IPS-18a (cell line): ENCODE measurements at regions not wholly inside any gene's neighbourhood (a gene's known extent, or its start where the extent isn't known, plus 50 kb on each side); places are given as distances from the start of the nearest gene placed in this dataset.

Experiments used
- H3K27ac ChIP-seq: one replicate; pipeline ENCODE4 v1.5.1; 2013; ENCODE audit warnings: low read length
- H3K27me3 ChIP-seq: one replicate; pipeline ENCODE4 v1.6.1; 2013; ENCODE audit warnings: mild to moderate bottlenecking, low read length; ENCODE audit not compliant: control insufficient read depth, insufficient read depth
- H3K36me3 ChIP-seq: one replicate; pipeline ENCODE4 v1.6.1; 2013; ENCODE audit warnings: low read depth, low read length; ENCODE audit not compliant: control insufficient read depth
- H3K4me1 ChIP-seq: one replicate; pipeline ENCODE4 v1.6.1; 2013; ENCODE audit warnings: low read depth, low read length; ENCODE audit not compliant: control insufficient read depth
- H3K4me3 ChIP-seq: one replicate; pipeline ENCODE4 v1.5.1; 2013; ENCODE audit warnings: low read length
- H3K9ac ChIP-seq: one replicate; pipeline ENCODE4 v1.6.1; 2013; ENCODE audit warnings: mild to moderate bottlenecking, low read length, moderate library complexity
- H3K9me3 ChIP-seq: one replicate; pipeline ENCODE4 v1.6.1; 2013; ENCODE audit warnings: low read depth, low read length; ENCODE audit not compliant: control insufficient read depth

DNA sequence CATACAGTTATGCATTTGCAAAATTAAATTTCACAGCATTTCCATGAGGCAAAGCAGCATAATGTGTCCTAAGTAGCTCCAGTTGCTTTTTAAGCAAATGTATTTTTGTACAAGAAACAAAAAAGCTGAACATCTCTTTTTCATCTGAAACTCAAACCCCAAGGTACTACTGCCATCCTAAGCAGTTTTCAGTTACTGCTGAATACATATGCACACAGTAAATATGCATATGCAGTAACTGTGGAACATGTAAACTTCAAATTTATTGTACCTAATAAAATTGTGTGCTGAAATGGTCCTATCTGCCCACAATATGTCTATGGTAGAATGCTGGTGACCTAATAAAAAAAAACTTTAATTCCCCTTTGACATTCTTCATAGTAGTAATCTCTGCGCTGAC is 458.6 kb upstream of the INTU start:
- no peaks in the 10 kb centered on the region for H3K9me3 ChIP-seq
- no peaks in the 10 kb centered on the region for H3K4me1 ChIP-seq
- no peak overlapping the region for H3K9ac ChIP-seq
- H3K4me3 ChIP-seq, result no peak overlapping the region
- H3K36me3 ChIP-seq, result no peaks in the 10 kb centered on the region
- no peaks in the 10 kb centered on the region for H3K27me3 ChIP-seq
- H3K27ac ChIP-seq, result no peak overlapping the region

DNA sequence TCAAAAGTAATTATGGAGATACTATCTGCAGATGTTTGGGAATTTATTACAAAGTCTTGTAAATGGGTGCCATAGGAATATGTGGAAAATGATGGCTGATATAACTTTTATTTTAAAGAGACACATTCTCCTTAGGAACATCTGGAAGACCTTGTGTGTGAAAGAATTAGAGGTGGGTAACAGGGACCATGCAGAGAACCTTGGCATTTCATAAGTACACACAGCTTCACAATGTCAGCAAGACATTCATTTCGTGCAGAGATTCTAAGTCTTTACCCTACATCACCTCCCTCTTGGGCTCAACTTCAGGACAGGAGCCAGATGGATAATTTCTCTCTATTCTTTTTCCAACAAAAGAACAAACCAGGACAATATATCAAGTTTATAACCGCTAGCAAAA is 458.1 kb upstream of the INTU start:
- Histone ChIP-seq H3K4me1 (no peaks in the 10 kb centered on the region), H3K9me3 (no peaks in the 10 kb centered on the region), H3K27ac (no peak overlapping the region), H3K27me3 (no peaks in the 10 kb centered on the region), H3K9ac (no peak overlapping the region), H3K4me3 (no peak overlapping the region), H3K36me3 (no peaks in the 10 kb centered on the region)

DNA sequence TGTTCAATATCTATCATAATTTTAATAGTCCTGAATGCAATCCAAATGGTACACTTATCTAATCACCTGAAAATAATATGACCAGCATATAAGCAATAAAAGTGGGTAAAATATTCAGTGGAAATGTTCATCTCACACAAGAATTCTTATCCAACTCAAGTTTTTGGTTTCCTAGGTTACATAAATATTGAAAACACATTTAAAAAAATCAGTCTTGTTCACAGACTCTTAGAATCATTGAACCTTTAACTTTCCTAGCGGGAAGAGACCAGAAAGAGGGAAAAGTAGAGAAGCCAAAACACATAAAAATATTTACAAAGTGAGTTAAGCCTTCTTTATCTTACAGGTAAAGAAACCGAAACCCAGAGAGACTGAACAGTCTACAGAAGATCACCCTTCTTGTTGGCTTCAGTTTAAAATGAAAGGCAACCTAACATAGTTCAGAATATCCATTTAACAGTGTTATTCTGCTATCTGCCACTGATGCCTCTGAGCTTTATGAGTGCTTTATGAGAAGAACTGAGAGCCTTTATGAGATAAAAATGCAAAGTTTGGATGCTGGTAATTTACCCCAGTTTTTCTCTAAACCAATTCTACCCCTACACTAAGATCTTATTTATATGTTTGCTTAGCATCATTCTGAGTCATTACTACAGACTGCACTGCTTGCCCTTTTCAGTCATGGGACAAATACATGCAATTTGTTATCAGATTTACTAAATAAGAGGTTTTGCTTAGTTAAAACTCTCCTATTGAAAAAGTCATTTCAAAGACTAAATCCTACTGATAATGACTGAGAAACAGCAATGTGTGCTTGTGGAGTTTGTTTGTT is 453.3 kb upstream of the INTU start:
- Histone ChIP-seq H3K9ac (no peak overlapping the region), H3K9me3 (peaks cover 5% of the 10 kb centered on the region), H3K36me3 (no peaks in the 10 kb centered on the region), H3K27me3 (no peaks in the 10 kb centered on the region), H3K4me3 (no peak overlapping the region), H3K4me1 (peaks cover 13% of the 10 kb centered on the region), H3K27ac (no peak overlapping the region)

DNA sequence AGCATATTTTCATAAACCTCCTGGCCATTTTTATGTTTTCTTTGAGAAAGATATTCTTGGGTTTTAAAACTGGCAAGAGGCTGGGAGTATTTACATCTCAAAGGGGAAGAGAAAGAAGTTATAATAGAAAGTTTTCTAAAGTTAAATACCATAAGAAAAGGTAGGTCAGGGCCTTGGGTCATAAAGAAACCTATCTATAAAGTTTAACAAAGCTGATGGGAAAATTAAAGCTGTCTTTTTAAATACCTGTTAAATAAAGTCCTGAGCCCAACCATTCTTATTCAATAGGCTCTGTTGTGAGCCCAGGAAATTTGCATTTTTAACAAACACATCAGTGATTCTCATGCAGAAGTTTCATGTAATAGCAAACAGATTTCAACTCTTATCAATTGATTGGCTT is 451.8 kb upstream of the INTU start:
- Histone ChIP-seq H3K9ac (no peak overlapping the region), H3K4me1 (peaks cover 13% of the 10 kb centered on the region), H3K27me3 (no peaks in the 10 kb centered on the region), H3K27ac (no peak overlapping the region), H3K4me3 (no peak overlapping the region), H3K9me3 (peaks cover 5% of the 10 kb centered on the region), H3K36me3 (no peaks in the 10 kb centered on the region)

- Histone ChIP-seq H3K4me3 (no peak overlapping the region), H3K27ac (no peak overlapping the region), H3K4me1 (peaks cover 13% of the 10 kb centered on the region), H3K27me3 (no peaks in the 10 kb centered on the region), H3K36me3 (no peaks in the 10 kb centered on the region), H3K9ac (no peak overlapping the region), H3K9me3 (peaks cover 5% of the 10 kb centered on the region)
Measured at GRCh38 chr4:127182687-127183086, 450.1 kb upstream of the INTU start.

GRCh38 chr4:127188847-127189246 is 443.9 kb upstream of the INTU start:
- no peaks in the 10 kb centered on the region for H3K4me1 ChIP-seq
- H3K9ac ChIP-seq, result no peak overlapping the region
- H3K27ac ChIP-seq, result no peak overlapping the region
- H3K4me3 ChIP-seq, result no peak overlapping the region
- H3K36me3 ChIP-seq, result no peaks in the 10 kb centered on the region
- H3K9me3 ChIP-seq, result no peaks in the 10 kb centered on the region
- no peaks in the 10 kb centered on the region for H3K27me3 ChIP-seq

- H3K9ac ChIP-seq, result no peak overlapping the region
- H3K27ac ChIP-seq, result no peak overlapping the region
- H3K4me3 ChIP-seq, result no peak overlapping the region
- peaks cover 2% of the 10 kb centered on the region for H3K9me3 ChIP-seq
- H3K27me3 ChIP-seq, result no peaks in the 10 kb centered on the region
- H3K4me1 ChIP-seq, result no peaks in the 10 kb centered on the region
- no peaks in the 10 kb centered on the region for H3K36me3 ChIP-seq
Measured at GRCh38 chr4:127194281-127194680, 438.5 kb upstream of the INTU start.

DNA sequence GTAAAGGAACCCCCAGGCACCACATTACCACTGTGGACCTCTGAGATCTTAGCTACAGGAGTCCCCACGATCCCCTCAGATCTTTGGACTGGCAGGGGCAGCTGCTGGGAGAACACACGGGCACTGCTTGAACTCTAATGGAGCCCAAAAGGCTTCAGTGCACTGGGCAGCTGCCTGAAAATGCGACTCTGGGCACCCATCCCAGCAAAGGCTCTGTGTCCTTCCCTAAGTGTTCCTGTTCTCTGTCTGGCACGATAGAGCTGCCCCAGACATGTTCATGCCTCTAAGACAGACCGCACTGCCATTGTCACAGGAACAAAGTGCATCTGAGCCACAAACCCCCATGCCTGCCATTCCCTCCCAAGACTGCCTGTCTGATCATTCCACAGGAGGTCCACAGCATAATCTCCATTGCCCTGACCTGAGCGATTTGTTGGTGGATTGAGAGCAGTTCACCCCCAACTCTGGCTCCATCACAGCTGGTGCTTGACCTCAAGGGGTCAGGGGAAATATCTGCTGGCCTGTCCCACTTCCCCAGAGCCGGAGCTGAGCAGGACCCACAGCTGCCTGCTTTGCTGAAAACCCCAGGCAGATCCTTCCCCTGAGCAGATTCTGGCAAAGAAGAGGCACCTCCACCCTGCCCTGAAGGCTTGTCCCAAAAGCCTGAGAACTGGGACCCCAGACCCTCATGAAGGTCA is 436.0 kb upstream of the INTU start:
- no peaks in the 10 kb centered on the region for H3K4me1 ChIP-seq
- H3K36me3 ChIP-seq, result no peaks in the 10 kb centered on the region
- no peaks in the 10 kb centered on the region for H3K27me3 ChIP-seq
- H3K4me3 ChIP-seq, result no peak overlapping the region
- no peak overlapping the region for H3K9ac ChIP-seq
- H3K27ac ChIP-seq, result no peak overlapping the region
- peaks cover 2% of the 10 kb centered on the region for H3K9me3 ChIP-seq

- Histone ChIP-seq H3K4me3 (no peak overlapping the region), H3K9ac (no peak overlapping the region), H3K36me3 (no peaks in the 10 kb centered on the region), H3K27ac (no peak overlapping the region), H3K27me3 (no peaks in the 10 kb centered on the region), H3K9me3 (peaks cover 2% of the 10 kb centered on the region), H3K4me1 (peaks cover 4% of the 10 kb centered on the region)
Measured at GRCh38 chr4:127203562-127204200, 429.1 kb upstream of the INTU start.

GRCh38 chr4:127204322-127204721 is 428.4 kb upstream of the INTU start:
- Histone ChIP-seq H3K9me3 (no peaks in the 10 kb centered on the region), H3K27me3 (no peaks in the 10 kb centered on the region), H3K4me3 (no peak overlapping the region), H3K27ac (no peak overlapping the region), H3K4me1 (peaks cover 4% of the 10 kb centered on the region), H3K9ac (no peak overlapping the region), H3K36me3 (no peaks in the 10 kb centered on the region)

DNA sequence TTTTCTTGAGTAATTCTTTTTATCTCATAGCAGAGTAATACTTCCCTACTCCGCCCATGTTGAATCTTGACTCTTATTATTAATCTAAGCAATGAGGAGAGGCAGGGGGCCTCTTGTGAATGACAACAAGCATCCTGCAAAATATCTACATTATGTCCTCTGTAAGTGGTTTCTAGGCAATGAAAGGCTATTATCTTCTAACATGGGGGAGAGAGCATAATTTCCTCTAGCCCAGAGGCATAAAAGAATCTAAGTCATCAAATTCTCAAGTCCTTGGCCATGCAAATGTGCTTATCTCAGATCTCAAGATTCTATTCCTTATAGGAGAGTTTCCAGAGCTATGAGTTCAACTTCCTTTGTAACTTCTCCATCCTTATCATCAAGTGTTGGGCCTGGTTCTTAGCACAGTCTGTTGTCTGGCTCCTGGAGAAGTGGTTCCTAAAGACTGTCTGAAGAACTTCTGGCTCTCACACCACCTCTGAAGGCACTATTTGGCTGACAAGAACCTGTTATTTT is 423.1 kb upstream of the INTU start:
- H3K36me3 ChIP-seq, result no peaks in the 10 kb centered on the region
- no peaks in the 10 kb centered on the region for H3K9me3 ChIP-seq
- H3K27ac ChIP-seq, result no peak overlapping the region
- peaks cover 4% of the 10 kb centered on the region for H3K4me1 ChIP-seq
- H3K4me3 ChIP-seq, result no peak overlapping the region
- no peak overlapping the region for H3K9ac ChIP-seq
- no peaks in the 10 kb centered on the region for H3K27me3 ChIP-seq
